ENCODE measurements at regions not wholly inside any gene's neighbourhood (a gene's known extent, or its start where the extent isn't known, plus 50 kb on each side); places are given as distances from the start of the nearest gene placed in this dataset.

- Histone ChIP-seq H3K14ac (ENCODE audit: insufficient read depth, low read length) (no peak overlapping the region), H3K23me2 (ENCODE audit: insufficient read length, low read depth, low read length, poor library complexity, severe bottlenecking) (no peaks in the 10 kb centered on the region), H3K4me2 (ENCODE audit: insufficient read depth, insufficient read length, low read length) (no peak overlapping the region), H2AFZ (ENCODE audit: low read length) (no peak overlapping the region), H3K4me1 (ENCODE audit: insufficient read depth, low read length) (no peaks in the 10 kb centered on the region), H3K4ac (ENCODE audit: low read depth, low read length) (no peak overlapping the region), H4K91ac (ENCODE audit: insufficient read length, low read depth, low read length) (no peak overlapping the region), H2BK5ac (ENCODE audit: insufficient read length, low read length) (no peak overlapping the region), H2BK12ac (ENCODE audit: insufficient read length, low read depth, low read length) (no peak overlapping the region), H4K20me1 (ENCODE audit: control insufficient read depth, insufficient read depth, insufficient read length) (no peaks in the 10 kb centered on the region), H3K79me2 (ENCODE audit: insufficient read depth, low read length) (no peaks in the 10 kb centered on the region), H2BK20ac (ENCODE audit: low read depth, low read length, poor library complexity, severe bottlenecking) (no peak overlapping the region), H3K18ac (ENCODE audit: insufficient read length, low read depth, low read length) (no peak overlapping the region), H2BK15ac (ENCODE audit: low read depth, low read length) (no peak overlapping the region), H3T11ph (ENCODE audit: low read length) (no peak overlapping the region), H3K79me1 (ENCODE audit: insufficient read depth, low read depth, low read length, poor library complexity, severe bottlenecking) (no peaks in the 10 kb centered on the region), H2BK120ac (ENCODE audit: low read depth, low read length, poor library complexity, severe bottlenecking) (no peak overlapping the region), H3K56ac (ENCODE audit: insufficient read length, low read depth, low read length) (no peak overlapping the region), H3K27ac (ENCODE audit: insufficient read length, low read depth, low read length) (no peak overlapping the region), H3K27me3 (ENCODE audit: insufficient read depth, low read length) (no peaks in the 10 kb centered on the region), H3K9ac (ENCODE audit: extremely low read depth, insufficient read length, low read length) (no peak overlapping the region), H2AK5ac (ENCODE audit: insufficient read length, low read length) (no peak overlapping the region), H4K8ac (replicated peaks; ENCODE audit: insufficient read length, low read depth, low read length) (no peak overlapping the region), H3K9me3 (ENCODE audit: control insufficient read depth, low read depth, low read length) (no peaks in the 10 kb centered on the region), H3K23ac (ENCODE audit: insufficient read length, low read depth, low read length) (no peak overlapping the region), H4K5ac (ENCODE audit: insufficient read length, low read depth, low read length) (no peak overlapping the region)
- no CpG with 5 or more reads among the region's 2 CpGs for WGBS (ENCODE audit: extremely low coverage, insufficient read length, low lambda C conversion rate)
- no peak for DNase-seq
- no peak overlapping the region for H3K27ac Mint-ChIP-seq
- no peaks in the 10 kb centered on the region for H3K27me3 Mint-ChIP-seq (ENCODE audit: low read depth)
- peak; percentile 55; the same call in 2 of the 3 replicates for TF ChIP-seq CTCF (conservative IDR thresholded peaks at IDR 0.05)
- H3K9me3 Mint-ChIP-seq = no peaks in the 10 kb centered on the region
- H3K4me3 Mint-ChIP-seq = no peak overlapping the region
- no peaks in the 10 kb centered on the region for H3K36me3 Mint-ChIP-seq (ENCODE audit: insufficient read depth in 1 of 3, low read depth in 3 of 3)
- H3K4me1 Mint-ChIP-seq = no peaks in the 10 kb centered on the region
These were observed 822.4 kb upstream of the CADM2 start for GRCh38 chr3:84136425-84136824.
